Retinal pigment epithelial cell (primary cell): ENCODE measurements at regions not wholly inside any gene's neighbourhood (a gene's known extent, or its start where the extent isn't known, plus 50 kb on each side); places are given as distances from the start of the nearest gene placed in this dataset.

Experiments used
- DNase-seq: peaks from one replicate; pipeline ENCODE4 v3.0.0-alpha.2; 2010; ENCODE audit warnings: low read depth
- H3K4me3 ChIP-seq: 2 replicates; pipeline ENCODE4 v1.5.1; 2011; ENCODE audit warnings: mild to moderate bottlenecking, low read length, control low read depth, moderate library complexity
- CTCF ChIP-seq: conservative IDR thresholded peaks from 2 replicates; pipeline ENCODE4 v1.5.1; 2011; ENCODE audit warnings: low read depth, low read length, control low read depth, inconsistent platforms

- H3K4me3 ChIP-seq: no peak overlapping the region
- no peak for TF ChIP-seq CTCF
- no peak for DNase-seq
Measured at GRCh38 chr12:84730561-84731162, 181.9 kb downstream of the SLC6A15 start.

- no peak for TF ChIP-seq CTCF
- peak; percentile 31 for DNase-seq
Measured at GRCh38 chr12:84727961-84728360, 184.6 kb downstream of the SLC6A15 start.

GRCh38 chr12:84726780-84727179, 185.8 kb downstream of the SLC6A15 start:
- no peak overlapping the region for H3K4me3 ChIP-seq
- DNase-seq: no peak
- no peak for TF ChIP-seq CTCF

More at GRCh38 chr12:84727961-84728360, 184.6 kb downstream of the SLC6A15 start:
- H3K4me3 ChIP-seq: no peak overlapping the region

GRCh38 chr12:84723988-84724387, 188.6 kb downstream of the SLC6A15 start:
- TF ChIP-seq CTCF: no peak
- no peak for DNase-seq
- H3K4me3 ChIP-seq: no peak overlapping the region

- no peak for DNase-seq
- no peak overlapping the region for H3K4me3 ChIP-seq
- TF ChIP-seq CTCF: no peak
Measured at GRCh38 chr12:84719997-84720396, 192.6 kb downstream of the SLC6A15 start.

GRCh38 chr12:84718906-84719305, 193.7 kb downstream of the SLC6A15 start:
- TF ChIP-seq CTCF: no peak
- H3K4me3 ChIP-seq: no peak overlapping the region
- no peak for DNase-seq

GRCh38 chr12:84712747-84713146, 199.9 kb downstream of the SLC6A15 start:
- no peak for TF ChIP-seq CTCF
- no peak for DNase-seq
- H3K4me3 ChIP-seq: no peak overlapping the region
